ENCODE measurements at regions not wholly inside any gene's neighbourhood (a gene's known extent, or its start where the extent isn't known, plus 50 kb on each side); places are given as distances from the start of the nearest gene placed in this dataset.

DNA sequence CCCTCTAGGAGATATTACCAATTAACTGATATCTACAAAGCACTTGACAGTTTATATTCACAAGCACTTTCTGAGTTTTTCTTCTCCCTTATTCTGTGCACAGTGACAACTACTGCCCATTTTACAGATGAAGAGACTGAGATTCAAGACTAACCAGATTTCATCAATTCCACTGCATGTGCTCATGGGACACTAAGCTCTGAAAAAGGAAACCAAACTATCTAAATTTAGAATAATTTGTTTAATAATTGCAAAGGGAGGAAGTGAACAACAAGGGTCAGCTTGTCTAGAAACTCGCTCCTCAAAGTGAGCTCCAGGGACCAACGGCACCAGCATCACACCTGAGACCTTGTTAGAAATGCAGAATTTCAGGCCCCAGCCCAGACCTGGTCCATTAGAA lies 50.8 kb upstream of the MYLIP start:
- no peak for DNase-seq (ENCODE audit: extremely low read depth, low read depth)
- H3K4me3 ChIP-seq (replicated peaks; ENCODE audit: low read depth, low read length) = no peak overlapping the region
- TF ChIP-seq, protein P1, sequence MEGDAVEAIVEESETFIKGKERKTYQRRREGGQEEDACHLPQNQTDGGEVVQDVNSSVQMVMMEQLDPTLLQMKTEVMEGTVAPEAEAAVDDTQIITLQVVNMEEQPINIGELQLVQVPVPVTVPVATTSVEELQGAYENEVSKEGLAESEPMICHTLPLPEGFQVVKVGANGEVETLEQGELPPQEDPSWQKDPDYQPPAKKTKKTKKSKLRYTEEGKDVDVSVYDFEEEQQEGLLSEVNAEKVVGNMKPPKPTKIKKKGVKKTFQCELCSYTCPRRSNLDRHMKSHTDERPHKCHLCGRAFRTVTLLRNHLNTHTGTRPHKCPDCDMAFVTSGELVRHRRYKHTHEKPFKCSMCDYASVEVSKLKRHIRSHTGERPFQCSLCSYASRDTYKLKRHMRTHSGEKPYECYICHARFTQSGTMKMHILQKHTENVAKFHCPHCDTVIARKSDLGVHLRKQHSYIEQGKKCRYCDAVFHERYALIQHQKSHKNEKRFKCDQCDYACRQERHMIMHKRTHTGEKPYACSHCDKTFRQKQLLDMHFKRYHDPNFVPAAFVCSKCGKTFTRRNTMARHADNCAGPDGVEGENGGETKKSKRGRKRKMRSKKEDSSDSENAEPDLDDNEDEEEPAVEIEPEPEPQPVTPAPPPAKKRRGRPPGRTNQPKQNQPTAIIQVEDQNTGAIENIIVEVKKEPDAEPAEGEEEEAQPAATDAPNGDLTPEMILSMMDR (IDR thresholded peaks at IDR 0.05; ENCODE audit: low read depth, low read length, missing control alignments) = no peak

DNA sequence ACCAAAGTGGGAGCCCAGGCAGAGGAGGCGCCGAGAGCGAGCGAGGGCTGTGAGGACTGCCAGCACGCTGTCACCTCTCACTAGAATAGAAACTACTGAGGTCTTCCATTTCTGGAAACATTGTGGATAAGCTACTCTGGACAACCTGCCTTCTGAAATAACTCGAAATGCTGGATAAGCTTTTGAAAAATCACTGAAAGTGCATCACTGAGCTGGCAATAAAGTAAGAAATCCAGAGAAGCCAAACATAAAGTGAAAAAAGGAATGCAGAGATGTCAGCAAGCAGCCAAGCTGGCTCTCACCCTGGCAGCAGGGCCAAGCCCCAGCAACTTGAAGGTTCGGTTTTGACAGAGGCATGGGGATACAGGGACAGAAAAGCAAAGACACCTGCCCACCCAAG lies 59.2 kb upstream of the MYLIP start:
- DNase-seq (ENCODE audit: extremely low read depth, low read depth) = no peak
- TF ChIP-seq, protein P1 (IDR thresholded peaks at IDR 0.05; ENCODE audit: low read depth, low read length, missing control alignments) = no peak
- H3K4me3 ChIP-seq (replicated peaks; ENCODE audit: low read depth, low read length) = no peak overlapping the region

DNA sequence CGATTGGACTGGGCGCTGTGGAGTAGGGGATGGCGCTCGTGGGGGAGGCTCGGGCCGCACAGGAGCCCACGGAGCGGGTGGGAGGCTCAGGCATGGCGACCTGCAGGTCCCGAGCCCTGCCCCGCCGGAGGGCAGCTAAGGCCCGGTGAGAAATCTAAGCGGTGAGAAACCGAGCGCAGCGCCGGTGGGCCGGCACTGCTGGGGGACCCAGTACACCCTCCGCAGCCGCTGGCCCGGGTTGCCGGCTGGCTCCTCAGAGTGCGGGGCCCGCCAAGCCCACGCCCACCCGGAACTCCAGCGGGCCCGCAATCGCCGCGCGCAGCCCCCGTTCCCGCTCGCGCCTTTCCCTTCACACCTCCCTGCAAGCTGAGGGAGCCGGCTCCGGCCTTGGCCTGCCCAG lies 59.7 kb upstream of the MYLIP start:
- no peak overlapping the region for H3K4me3 ChIP-seq (replicated peaks; ENCODE audit: low read depth, low read length)
- TF ChIP-seq, protein P1 (IDR thresholded peaks at IDR 0.05; ENCODE audit: low read depth, low read length, missing control alignments) = no peak
- no peak for DNase-seq (ENCODE audit: extremely low read depth, low read depth)

DNA sequence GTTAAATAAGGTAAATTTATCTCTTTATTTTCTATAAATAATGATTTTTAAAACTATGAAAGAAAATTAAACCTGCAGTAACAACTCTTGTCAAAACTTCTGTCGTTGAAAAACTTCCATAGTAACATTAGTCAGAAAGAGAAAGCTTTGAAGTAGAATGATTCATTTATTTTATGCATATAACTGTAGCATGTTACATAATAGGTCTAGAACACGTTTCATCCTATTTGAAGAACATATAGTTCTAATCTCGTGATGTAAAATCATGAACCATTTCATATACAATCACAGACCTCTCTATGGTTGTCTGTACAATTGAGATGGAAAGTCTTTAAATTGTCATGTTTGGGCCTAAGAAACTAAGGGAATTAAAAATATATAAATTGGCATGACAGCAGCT lies 61.3 kb upstream of the MYLIP start:
- DNase-seq (ENCODE audit: extremely low read depth, low read depth) = no peak
- TF ChIP-seq, protein P1 (IDR thresholded peaks at IDR 0.05; ENCODE audit: low read depth, low read length, missing control alignments) = no peak
- no peak overlapping the region for H3K4me3 ChIP-seq (replicated peaks; ENCODE audit: low read depth, low read length)

DNA sequence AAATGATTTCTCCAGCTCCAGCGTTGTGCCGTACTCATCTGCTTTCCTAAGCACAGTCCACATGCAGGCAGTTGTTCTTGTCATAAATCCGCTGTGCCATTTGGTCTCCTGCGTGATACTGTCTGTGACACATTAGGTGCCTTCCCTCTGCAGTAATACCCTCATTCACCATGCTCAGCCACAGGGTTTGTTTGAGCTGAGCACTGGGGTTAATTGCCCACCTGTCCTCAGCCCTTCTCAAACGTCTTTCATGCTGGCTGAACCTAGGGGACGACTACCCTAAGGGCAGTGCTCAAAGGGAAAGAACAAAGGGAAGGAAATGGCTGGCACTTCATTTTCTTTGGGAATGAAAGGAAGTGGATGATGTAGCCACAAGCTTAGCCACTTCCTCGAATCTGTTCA lies 64.2 kb upstream of the MYLIP start:
- no peak overlapping the region for H3K4me3 ChIP-seq (replicated peaks; ENCODE audit: low read depth, low read length)
- TF ChIP-seq, protein P1 (IDR thresholded peaks at IDR 0.05; ENCODE audit: low read depth, low read length, missing control alignments) = no peak
- DNase-seq (ENCODE audit: extremely low read depth, low read depth) = no peak

DNA sequence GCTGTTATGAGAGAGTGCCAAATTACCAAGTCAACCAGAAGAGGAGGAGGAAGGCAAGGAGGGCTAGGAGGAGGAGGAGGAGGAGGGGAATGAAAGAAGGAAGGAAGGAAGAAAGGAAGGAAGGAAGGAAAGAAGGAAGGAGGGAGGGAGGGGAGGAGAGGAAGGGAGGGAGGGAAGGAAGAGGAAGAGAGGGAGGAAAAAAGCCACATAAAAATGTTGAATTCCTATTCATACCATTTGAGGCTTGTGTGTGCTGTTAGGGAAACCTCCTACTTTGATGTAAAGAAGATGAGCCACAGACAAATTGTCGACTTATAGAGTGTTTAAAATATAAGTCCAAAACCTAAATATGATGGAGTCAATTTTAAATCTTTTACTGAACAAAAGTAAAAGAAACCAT lies 65.3 kb upstream of the MYLIP start:
- H3K4me3 ChIP-seq (replicated peaks; ENCODE audit: low read depth, low read length) = no peak overlapping the region
- TF ChIP-seq, protein P1 (IDR thresholded peaks at IDR 0.05; ENCODE audit: low read depth, low read length, missing control alignments) = no peak
- DNase-seq (ENCODE audit: extremely low read depth, low read depth) = no peak

DNA sequence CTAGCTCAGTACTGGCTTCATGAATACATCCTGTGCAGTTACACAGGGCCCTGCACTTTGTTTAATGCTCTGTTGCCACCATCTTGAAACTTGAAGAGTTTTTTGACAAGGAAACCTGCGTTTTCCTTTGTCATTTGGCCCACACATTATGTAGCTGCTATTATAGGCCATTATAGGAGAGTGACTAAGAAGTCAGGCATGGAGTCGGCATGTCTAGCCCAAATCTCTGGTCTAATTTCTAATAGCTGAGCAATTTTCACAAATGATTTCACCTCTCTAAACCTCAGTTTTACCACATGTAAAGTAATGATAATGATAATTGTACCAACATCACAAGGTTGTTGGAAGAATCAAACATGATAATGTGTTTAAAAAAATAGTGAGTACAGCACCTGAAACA lies 67.1 kb upstream of the MYLIP start:
- TF ChIP-seq, protein P1 (IDR thresholded peaks at IDR 0.05; ENCODE audit: low read depth, low read length, missing control alignments) = no peak
- DNase-seq (ENCODE audit: extremely low read depth, low read depth) = no peak

More for the DNA sequence above, 67.1 kb upstream of the MYLIP start:
- no peak overlapping the region for H3K4me3 ChIP-seq (replicated peaks; ENCODE audit: low read depth, low read length)
